GM21723 (cell line): ENCODE measurements at regions not wholly inside any gene's neighbourhood (a gene's known extent, or its start where the extent isn't known, plus 50 kb on each side); places are given as distances from the start of the nearest gene placed in this dataset.
"Not testable (repeated sequence)": the region's sequence is repeated elsewhere in the genome, so short reads cannot be mapped to it uniquely, and the experiment has no call there.

Experiments
- ATAC-seq: cut with Tn5 transposase; IDR thresholded peaks from one replicate; pipeline ENCODE4 v1.9.1; 2021; ENCODE audit warnings: mild to moderate bottlenecking, moderate library complexity; ENCODE audit not compliant: unreplicated experiment

GRCh38 chr11:116387641-116388040 is 385.1 kb downstream of the BUD13 start:
- no peak for ATAC-seq

DNA sequence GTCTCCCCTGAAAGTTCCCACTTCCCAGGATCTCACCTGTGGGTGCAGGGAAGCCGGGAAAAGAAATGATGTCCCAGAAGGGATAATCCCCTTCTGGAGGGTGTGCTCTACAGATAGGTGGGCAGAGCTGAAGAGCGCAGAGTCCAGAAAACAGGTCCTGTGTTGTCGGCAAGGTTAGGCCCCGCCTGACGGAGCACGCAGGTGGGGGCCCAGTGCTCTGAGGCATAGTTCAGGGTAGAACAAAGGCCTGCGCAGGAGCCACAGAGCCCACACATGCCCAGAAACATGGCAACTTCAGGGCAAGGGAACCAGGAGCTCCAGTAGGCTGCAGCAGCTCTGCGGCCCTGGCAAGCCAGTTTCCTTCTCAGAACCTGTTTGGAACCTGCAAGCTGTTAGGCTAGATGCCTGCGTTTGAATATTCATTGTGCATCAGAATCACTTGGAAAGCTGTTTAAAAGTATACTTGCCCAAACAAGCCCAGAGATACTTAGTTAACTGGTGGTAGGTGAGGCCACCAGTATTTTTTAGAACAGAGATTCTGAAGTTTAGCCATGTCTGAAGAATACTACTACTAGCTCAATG is 386.6 kb downstream of the BUD13 start:
- no peak for ATAC-seq

DNA sequence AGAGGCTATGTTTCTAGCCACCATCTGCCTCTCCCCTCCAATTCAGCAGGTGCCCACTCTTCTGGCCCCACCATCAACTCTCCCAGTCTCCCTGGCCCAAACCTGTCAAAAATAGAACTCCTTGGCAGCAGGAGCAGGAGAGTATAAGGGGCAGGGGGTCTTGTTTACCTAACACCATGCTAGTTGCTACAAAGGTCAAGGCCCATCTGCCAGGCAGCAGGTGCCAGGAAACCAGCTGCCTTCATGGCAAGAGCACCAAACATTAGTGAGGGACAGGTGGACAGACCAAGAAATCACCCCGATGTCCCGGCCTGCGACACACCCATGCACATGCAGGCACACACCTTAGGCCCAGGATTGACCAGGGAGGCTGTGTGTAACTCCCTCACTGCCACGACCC is 387.9 kb downstream of the BUD13 start:
- ATAC-seq, result no peak

- ATAC-seq, result no peak
Measured at GRCh38 chr11:116384407-116384806, 388.4 kb downstream of the BUD13 start.

DNA sequence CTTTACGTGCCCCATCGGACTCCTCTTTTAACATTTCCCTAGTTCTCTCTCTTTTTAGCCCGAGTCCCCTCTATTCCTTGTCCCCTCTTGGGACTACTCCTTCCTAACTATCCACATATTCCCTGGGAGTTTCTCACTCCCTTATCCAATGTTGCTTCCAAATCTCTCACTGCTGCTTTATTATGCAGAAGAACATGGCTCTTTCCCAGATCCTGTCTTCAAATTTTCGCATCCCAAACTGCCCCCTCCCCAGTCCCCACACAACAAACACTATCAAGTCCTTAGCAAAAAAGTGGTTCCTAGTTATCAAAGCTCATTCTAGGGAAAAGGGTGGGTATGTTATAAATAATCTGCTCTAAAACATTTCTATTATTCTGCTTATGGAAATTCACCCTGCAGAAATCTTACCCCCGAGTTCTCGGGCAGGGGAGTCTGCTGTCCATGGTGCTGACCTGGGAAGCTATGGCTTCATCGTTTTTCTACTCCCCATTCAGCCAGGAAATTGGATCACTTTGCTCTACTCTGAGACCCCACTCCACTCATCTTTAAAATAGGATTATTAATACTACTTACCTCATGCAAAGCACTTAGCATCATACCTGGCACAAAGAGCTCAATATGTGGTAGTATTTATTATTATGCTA is 393.5 kb downstream of the BUD13 start:
- ATAC-seq, result no peak

- ATAC-seq, result no peak
Measured at GRCh38 chr11:116376547-116376946, 396.2 kb downstream of the BUD13 start.

DNA sequence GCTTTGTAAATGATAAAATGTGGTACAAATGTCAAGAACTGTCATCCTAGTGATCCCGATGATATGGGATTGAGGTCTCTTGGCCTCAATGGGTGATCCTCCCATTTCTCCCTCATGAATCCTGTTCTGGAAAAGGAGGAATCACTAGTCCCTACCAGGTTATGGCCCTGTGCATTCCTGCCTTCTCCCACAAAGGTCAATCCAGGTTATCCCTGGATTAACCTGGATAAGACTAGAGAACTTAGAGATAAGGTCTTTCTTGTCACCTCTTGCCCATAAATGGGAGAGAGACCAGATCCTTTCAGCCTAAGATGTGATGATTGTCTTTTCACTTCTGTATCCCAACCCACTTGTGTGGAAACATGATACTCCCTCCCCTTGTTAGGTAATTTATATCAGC is 396.7 kb downstream of the BUD13 start:
- ATAC-seq, result no peak

DNA sequence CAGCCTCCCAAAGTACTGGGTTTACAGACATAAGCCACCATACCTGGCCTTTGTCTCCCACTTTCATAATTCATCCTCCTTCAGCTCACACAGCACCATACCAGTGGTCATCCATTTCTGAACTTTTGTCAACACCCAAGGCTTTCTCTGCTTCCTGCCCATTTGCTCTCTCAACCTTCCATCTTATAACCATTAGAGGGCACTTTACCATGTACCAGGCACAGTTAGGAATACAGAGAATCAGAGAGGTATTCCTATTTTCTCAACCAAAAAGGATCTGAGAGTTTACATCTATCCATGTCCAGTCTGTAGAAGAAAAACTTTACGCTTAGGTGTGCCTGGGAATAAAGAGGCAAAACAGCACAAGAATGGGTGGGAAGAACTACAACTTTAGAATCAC is 397.6 kb downstream of the BUD13 start:
- ATAC-seq, result no peak

DNA sequence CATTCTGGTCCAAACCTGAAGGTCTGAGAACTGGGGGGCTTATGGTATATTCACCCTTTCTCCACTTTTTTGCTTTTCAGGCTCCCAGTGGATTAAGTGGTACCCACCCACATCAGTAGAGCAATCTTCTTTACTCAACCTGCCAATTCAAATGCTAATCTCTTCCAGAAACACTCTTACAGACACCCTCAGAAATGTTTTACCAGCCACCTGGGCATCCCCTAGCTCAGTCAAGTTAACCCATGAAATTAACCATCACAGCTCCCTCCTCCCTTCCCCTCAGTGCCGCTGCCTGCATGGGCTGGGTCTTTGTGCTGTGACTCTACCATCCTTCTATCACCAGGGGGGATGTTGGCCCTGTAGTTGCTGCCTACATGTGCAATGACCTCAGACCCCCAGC is 398.7 kb downstream of the BUD13 start:
- no peak for ATAC-seq

GRCh38 chr11:116373104-116373944 is 399.5 kb downstream of the BUD13 start:
- ATAC-seq, result no peak

GRCh38 chr11:116371146-116371545 is 401.6 kb downstream of the BUD13 start:
- no peak for ATAC-seq

GRCh38 chr11:116368784-116369183 is 404.0 kb downstream of the BUD13 start:
- no peak for ATAC-seq

DNA sequence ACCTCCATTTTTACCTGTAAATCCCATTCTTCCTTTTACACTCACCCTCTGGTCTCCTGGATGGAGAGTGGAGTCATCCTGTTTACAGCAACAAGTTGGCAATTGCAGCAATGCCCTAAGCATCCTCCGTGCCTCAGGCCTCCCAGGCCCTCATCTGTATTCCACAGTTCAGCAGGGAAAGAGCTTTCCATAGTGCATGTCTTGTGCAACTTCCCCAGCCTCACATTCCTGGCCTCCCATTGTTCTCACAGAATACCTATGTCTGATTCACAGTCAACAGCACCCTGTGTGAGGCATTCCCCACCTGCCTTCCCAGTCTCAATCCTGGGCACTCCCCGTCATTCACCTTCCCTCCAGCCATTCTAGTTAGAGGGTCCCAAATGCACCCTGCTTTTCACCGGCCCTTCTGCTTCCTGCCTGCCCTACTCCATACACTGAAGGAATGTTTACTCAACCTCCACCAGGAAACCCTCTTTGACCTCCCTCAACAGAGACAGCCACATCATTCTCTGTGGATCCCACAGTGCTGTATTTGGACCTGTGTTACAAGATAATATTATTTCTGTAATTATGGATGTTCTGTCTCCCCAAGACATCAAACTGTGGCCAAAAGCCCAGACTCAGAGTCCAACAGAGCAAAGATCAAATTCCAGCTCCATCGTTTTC is 405.7 kb downstream of the BUD13 start:
- no peak for ATAC-seq

DNA sequence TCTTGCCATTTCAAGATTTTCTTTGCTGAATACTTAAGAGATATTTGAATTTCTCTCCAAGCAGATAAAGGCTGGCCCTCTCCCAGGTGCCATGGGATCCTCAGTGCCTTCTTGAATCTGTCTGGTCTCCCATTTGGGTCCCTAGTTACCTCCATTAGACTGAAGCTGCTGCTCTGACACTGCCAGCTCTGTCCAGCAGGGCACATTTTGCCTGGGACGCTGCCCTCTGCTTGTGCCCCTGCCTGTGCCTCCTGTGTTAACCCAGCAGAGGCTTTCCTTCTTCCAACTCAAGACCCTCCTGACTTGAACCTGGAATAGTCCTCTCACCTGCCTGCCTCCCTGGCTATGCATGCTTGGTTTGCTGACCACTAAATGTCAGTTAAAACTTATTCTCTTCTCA is 406.3 kb downstream of the BUD13 start:
- ATAC-seq, result no peak

- ATAC-seq, result not testable (repeated sequence)
Measured at GRCh38 chr11:116364925-116365324, 407.9 kb downstream of the BUD13 start.

DNA sequence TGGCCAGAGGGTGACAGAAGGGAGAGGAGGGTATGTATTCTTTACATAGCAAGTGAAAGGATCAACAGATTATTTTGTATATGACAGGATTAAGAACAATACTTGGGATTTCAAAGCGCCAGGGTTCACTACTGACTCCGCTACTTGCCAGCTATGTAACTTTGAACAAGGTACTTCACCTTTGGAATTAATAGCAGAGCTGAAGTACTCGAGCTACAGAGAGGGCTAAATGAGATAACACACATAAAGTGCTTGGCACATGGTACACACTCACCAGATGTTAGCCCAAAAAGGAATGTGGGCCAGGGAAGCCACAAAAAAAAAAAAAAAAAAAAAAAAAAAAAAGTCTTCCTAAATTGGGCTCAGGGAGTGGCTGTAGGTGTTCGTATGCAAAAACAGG is 408.4 kb downstream of the BUD13 start:
- no peak for ATAC-seq

DNA sequence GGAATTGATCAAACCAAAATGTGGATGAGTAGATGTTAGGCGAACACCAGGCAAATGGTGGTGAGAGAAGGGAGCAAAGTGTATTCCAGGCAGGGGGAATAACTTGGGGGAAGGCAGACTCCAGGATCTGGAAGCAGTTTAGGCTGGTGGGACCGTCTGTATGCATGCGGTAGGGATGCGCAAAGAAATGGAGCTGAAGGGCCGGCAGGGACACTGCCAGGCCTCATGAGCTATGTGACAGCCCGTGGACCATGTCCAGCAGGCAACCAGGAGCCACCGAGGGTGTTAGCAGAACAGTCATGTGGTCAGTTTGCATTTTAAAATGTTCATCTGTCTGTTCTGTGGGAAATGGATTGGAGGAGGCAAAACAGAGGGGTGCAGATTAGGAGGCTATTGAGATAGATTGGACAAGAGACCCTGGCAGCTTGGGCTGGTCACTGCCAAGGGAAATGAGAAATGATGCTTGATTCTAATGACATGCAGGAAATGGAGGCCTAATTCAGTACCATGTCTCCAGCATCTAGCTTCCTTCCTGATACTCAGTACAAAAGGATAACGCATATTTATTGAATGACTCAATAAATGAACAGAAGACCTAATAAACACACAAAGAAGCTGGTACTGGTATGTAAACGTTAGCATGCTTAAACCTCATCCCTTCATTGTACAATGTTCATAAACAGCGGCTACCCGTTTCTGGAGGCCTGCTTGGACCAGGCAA is 412.4 kb downstream of the BUD13 start:
- ATAC-seq, result no peak

DNA sequence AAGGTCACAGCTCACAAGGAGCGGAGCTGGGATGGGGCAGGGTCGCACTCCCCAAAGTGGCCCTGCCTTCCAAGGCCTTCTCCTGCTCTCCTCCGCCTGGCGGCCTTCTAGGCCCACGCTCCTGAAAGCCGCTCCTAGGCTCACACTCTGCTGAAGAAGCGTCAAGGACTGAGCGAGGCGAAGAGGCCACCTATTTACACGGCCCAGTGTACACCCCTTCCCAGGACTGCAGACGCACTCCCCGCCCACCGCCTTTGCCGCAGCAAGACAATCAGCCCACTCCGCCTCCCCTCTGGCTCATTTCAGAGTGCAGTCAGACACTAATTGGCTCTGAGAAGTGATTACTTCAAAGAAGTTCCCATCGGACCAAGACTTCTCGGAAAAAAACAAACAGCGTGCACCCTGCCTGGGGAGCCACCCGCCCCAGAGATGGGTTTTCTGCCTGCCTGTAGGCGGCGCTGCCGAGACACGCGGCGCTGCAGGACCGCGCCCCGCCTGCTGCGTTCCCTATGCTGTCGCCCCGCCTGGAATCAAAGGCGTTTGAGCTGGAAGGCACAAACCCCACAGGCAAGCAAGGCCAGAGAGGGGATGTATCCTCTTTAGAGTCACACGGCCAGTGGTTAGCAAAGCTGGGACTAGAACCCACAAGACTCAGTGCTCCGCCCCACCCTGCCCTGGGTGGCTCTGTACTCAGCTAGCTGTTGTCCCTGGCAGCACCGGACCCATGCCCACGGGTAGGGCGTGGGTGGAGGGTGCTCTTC is 414.8 kb downstream of the BUD13 start:
- ATAC-seq, result no peak

DNA sequence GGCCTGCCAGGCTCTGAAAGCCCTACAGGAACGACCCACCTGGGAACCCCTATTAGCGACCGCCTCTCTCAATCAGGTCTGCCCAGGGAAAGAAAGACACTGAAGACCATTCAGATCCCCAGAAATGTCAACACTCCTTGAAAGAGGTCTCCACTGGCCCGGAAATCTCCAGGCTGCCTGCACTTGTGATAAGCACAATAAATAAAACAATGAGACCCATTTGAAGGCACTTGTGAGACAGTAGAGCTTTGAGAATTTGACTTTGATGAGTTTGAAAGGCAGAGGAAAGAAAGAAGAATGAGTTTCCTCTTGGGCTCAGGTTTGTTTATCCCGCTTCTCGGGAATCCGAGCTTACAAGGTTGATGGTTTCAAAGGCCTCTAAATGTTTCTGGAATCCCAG is 416.3 kb downstream of the BUD13 start:
- no peak for ATAC-seq

DNA sequence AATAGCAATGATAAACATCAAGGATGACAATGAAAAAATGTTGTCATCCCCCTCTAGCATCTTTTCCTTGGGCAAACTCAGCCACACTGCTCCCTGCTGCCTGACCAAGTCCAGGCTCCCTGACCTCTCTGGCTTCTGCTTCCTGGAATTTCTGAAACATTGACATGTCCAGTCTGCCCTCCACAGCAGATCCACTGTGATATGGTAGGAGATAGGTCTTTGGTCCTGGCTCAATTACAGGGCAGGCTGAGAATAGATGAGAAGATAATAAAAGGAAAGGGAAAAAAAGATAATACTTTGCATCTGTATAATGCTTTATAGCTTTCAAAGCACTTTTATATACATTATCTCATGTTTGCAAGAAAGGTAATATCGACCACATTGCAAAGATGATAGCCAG is 417.7 kb downstream of the BUD13 start:
- ATAC-seq, result no peak
